ENCODE measurements at regions not wholly inside any gene's neighbourhood (a gene's known extent, or its start where the extent isn't known, plus 50 kb on each side); places are given as distances from the start of the nearest gene placed in this dataset.

- Histone ChIP-seq H3K4me3 (ENCODE audit: low read length in 2 of 2) (no peak overlapping the region), H3K27me3 (ENCODE audit: control insufficient read depth in 1 of 2, insufficient read depth in 2 of 2, low read length in 1 of 2) (no peaks in the 10 kb centered on the region), H3K36me3 (ENCODE audit: control insufficient read depth in 1 of 2, insufficient read depth in 2 of 2, low read length in 1 of 2) (no peaks in the 10 kb centered on the region), H3K4me1 (ENCODE audit: control insufficient read depth in 1 of 2, insufficient read depth in 2 of 2, low read length in 2 of 2) (no peaks in the 10 kb centered on the region), H3K27ac (ENCODE audit: low read depth in 1 of 2, low read length in 2 of 2) (no peak overlapping the region), H3K9me3 (ENCODE audit: control insufficient read depth, low read length) (no peaks in the 10 kb centered on the region)
- ATAC-seq (ENCODE audit: low FRiP score) (no peak), DNase-seq (no peak)
- 81 to 86% methylated on average over 8 of the region's 8 CpGs for WGBS, 2 donors
- intact Hi-C loops (cut with DNase I) = no loop called here
Measured at GRCh38 chr10:117673230-117674010, 130.9 kb downstream of the EMX2 start.

DNA sequence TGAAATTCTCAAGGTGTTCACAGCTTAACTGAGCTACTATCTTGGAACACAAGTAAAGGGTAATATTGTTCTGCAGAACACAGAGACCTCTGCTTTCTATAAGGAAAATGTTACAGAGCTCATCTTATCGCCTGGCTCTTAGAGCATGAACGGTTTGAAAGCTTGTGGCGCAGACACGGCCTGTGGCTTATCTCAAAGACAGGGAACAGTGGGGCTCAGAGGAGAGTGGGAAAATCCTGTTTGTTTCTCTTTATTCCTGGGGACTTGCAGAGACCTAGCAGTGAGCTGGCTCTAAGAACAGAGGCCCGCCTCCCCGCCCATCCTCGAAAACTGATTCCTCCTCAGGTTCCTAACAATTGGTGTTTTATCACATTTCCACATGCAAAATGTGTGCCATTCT lies 131.7 kb downstream of the EMX2 start:
- Histone ChIP-seq H3K36me3 (ENCODE audit: control insufficient read depth in 1 of 2, insufficient read depth in 2 of 2, low read length in 1 of 2) (no peaks in the 10 kb centered on the region), H3K27me3 (ENCODE audit: control insufficient read depth in 1 of 2, insufficient read depth in 2 of 2, low read length in 1 of 2) (no peaks in the 10 kb centered on the region), H3K4me1 (ENCODE audit: control insufficient read depth in 1 of 2, insufficient read depth in 2 of 2, low read length in 2 of 2) (no peaks in the 10 kb centered on the region), H3K27ac (ENCODE audit: low read depth in 1 of 2, low read length in 2 of 2) (no peak overlapping the region), H3K4me3 (ENCODE audit: low read length in 2 of 2) (no peak overlapping the region), H3K9me3 (ENCODE audit: control insufficient read depth, low read length) (no peaks in the 10 kb centered on the region)
- intact Hi-C loops (cut with DNase I) = no loop called here
- 94 to 97% methylated on average over 7 of the region's 7 CpGs for WGBS, 2 donors
- DNase-seq = no peak
- ATAC-seq (ENCODE audit: low FRiP score) = no peak

- Histone ChIP-seq H3K9me3 (ENCODE audit: control insufficient read depth, low read length) (no peaks in the 10 kb centered on the region), H3K27me3 (ENCODE audit: control insufficient read depth in 1 of 2, insufficient read depth in 2 of 2, low read length in 1 of 2) (no peaks in the 10 kb centered on the region), H3K36me3 (ENCODE audit: control insufficient read depth in 1 of 2, insufficient read depth in 2 of 2, low read length in 1 of 2) (no peaks in the 10 kb centered on the region), H3K4me1 (ENCODE audit: control insufficient read depth in 1 of 2, insufficient read depth in 2 of 2, low read length in 2 of 2) (no peaks in the 10 kb centered on the region), H3K27ac (ENCODE audit: low read depth in 1 of 2, low read length in 2 of 2) (no peak overlapping the region), H3K4me3 (ENCODE audit: low read length in 2 of 2) (no peak overlapping the region)
- WGBS, 2 donors = 79 to 84% methylated on average over 6 of the region's 6 CpGs
- DNase-seq (no peak), ATAC-seq (ENCODE audit: low FRiP score) (no peak)
- intact Hi-C loops (cut with DNase I) = no loop called here
Measured at GRCh38 chr10:117674646-117675045, 132.1 kb downstream of the EMX2 start.

- intact Hi-C loops (cut with DNase I) = no loop called here
- WGBS, 2 donors = 70 to 72% methylated on average over 15 of the region's 15 CpGs
- DNase-seq (no peak), ATAC-seq (ENCODE audit: low FRiP score) (no peak)
- Histone ChIP-seq H3K4me3 (ENCODE audit: low read length in 2 of 2) (no peak overlapping the region), H3K27me3 (ENCODE audit: control insufficient read depth in 1 of 2, insufficient read depth in 2 of 2, low read length in 1 of 2) (no peaks in the 10 kb centered on the region), H3K9me3 (ENCODE audit: control insufficient read depth, low read length) (no peaks in the 10 kb centered on the region), H3K36me3 (ENCODE audit: control insufficient read depth in 1 of 2, insufficient read depth in 2 of 2, low read length in 1 of 2) (no peaks in the 10 kb centered on the region), H3K4me1 (ENCODE audit: control insufficient read depth in 1 of 2, insufficient read depth in 2 of 2, low read length in 2 of 2) (no peaks in the 10 kb centered on the region), H3K27ac (ENCODE audit: low read depth in 1 of 2, low read length in 2 of 2) (no peak overlapping the region)
Measured at GRCh38 chr10:117675514-117676055, 133.0 kb downstream of the EMX2 start.

DNA sequence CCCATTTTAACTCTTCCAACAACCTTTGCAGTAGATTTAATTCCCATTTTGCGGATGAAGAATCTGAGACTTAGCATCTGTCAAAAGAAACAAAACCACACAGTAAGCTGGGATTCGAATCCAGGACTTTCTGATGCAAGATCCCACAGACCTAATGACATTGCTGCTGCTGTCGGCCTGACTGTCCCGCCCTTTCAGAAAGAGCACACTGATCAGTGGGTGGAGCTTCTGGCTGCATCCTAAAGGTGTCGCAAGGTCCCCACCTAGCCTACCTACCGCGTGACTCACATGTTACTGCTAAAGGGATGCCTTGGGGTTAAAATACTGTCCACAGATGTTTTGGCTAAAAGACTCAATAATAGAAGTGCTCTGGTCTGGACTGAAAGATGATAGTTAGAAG lies 134.7 kb downstream of the EMX2 start:
- no peak overlapping the region for H3K4me3 ChIP-seq (ENCODE audit: low read length in 2 of 2)
- no peaks in the 10 kb centered on the region for H3K36me3 ChIP-seq (ENCODE audit: control insufficient read depth in 1 of 2, insufficient read depth in 2 of 2, low read length in 1 of 2)
- ATAC-seq (ENCODE audit: low FRiP score) = no peak
- no peaks in the 10 kb centered on the region for H3K9me3 ChIP-seq (ENCODE audit: control insufficient read depth, low read length)
- no peak for DNase-seq
- no peaks in the 10 kb centered on the region for H3K27me3 ChIP-seq (ENCODE audit: control insufficient read depth in 1 of 2, insufficient read depth in 2 of 2, low read length in 1 of 2)
- 67 to 71% methylated on average over 7 of the region's 7 CpGs for WGBS, 2 donors
- intact Hi-C loops (cut with DNase I) = no loop called here
- no peaks in the 10 kb centered on the region for H3K4me1 ChIP-seq (ENCODE audit: control insufficient read depth in 1 of 2, insufficient read depth in 2 of 2, low read length in 2 of 2)
- no peak overlapping the region for H3K27ac ChIP-seq (ENCODE audit: low read depth in 1 of 2, low read length in 2 of 2)

DNA sequence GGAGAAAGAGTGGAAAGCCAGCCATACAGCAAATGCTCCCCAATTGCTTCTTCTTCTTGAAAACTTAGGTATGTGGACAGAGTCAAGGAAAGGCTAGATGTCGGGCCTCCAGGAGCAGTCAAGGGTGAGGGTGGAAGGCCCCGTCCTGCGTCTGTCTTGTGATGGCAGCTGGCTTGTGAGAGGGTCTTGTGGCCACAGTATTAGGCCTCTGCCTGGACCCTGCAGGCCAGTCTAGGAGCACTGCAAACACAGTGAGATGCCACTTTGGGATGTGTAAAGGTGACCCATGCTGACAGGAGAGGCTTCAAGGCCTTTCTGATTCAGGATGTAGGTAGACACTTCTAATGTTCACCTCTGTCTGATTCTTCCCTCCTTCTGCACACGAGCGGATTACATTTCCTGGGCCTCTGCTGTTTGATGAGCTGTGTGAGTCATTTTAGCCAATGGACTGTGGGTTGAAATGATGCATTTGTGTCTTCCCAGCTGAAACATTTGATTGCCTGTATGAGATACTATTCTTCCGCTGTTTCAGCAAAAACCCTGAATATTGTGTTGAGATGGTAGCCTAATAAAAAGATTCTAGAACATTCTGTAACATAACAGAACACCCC lies 135.4 kb downstream of the EMX2 start:
- DNase-seq (no peak), ATAC-seq (ENCODE audit: low FRiP score) (no peak)
- no peaks in the 10 kb centered on the region for H3K27me3 ChIP-seq (ENCODE audit: control insufficient read depth in 1 of 2, insufficient read depth in 2 of 2, low read length in 1 of 2)
- 88 to 89% methylated on average over 6 of the region's 6 CpGs for WGBS, 2 donors
- H3K36me3 ChIP-seq (ENCODE audit: control insufficient read depth in 1 of 2, insufficient read depth in 2 of 2, low read length in 1 of 2) = no peaks in the 10 kb centered on the region
- H3K4me1 ChIP-seq (ENCODE audit: control insufficient read depth in 1 of 2, insufficient read depth in 2 of 2, low read length in 2 of 2) = no peaks in the 10 kb centered on the region
- intact Hi-C loops (cut with DNase I) = no loop called here
- H3K4me3 ChIP-seq (ENCODE audit: low read length in 2 of 2) = no peak overlapping the region
- H3K27ac ChIP-seq (ENCODE audit: low read depth in 1 of 2, low read length in 2 of 2) = no peak overlapping the region
- H3K9me3 ChIP-seq (ENCODE audit: control insufficient read depth, low read length) = no peaks in the 10 kb centered on the region

GRCh38 chr10:117680601-117681000 lies 138.1 kb downstream of the EMX2 start:
- no peaks in the 10 kb centered on the region for H3K4me1 ChIP-seq (ENCODE audit: control insufficient read depth in 1 of 2, insufficient read depth in 2 of 2, low read length in 2 of 2)
- no peaks in the 10 kb centered on the region for H3K9me3 ChIP-seq (ENCODE audit: control insufficient read depth, low read length)
- no peak overlapping the region for H3K4me3 ChIP-seq (ENCODE audit: low read length in 2 of 2)
- whole genome bisulfite sequencing, 2 donors = 85 to 87% methylated on average over 2 of the region's 2 CpGs
- intact Hi-C loops (cut with DNase I) = no loop called here
- H3K27me3 ChIP-seq (ENCODE audit: control insufficient read depth in 1 of 2, insufficient read depth in 2 of 2, low read length in 1 of 2) = no peaks in the 10 kb centered on the region
- DNase-seq (no peak), ATAC-seq (ENCODE audit: low FRiP score) (no peak)
- no peak overlapping the region for H3K27ac ChIP-seq (ENCODE audit: low read depth in 1 of 2, low read length in 2 of 2)
- H3K36me3 ChIP-seq (ENCODE audit: control insufficient read depth in 1 of 2, insufficient read depth in 2 of 2, low read length in 1 of 2) = no peaks in the 10 kb centered on the region

GRCh38 chr10:117681104-117681503 lies 138.6 kb downstream of the EMX2 start:
- ATAC-seq (ENCODE audit: low FRiP score) (no peak), DNase-seq (no peak)
- H3K4me1 ChIP-seq (ENCODE audit: control insufficient read depth in 1 of 2, insufficient read depth in 2 of 2, low read length in 2 of 2) = no peaks in the 10 kb centered on the region
- no peaks in the 10 kb centered on the region for H3K9me3 ChIP-seq (ENCODE audit: control insufficient read depth, low read length)
- 90 to 97% methylated on average over 3 of the region's 3 CpGs for WGBS, 2 donors
- H3K27ac ChIP-seq (ENCODE audit: low read depth in 1 of 2, low read length in 2 of 2) = no peak overlapping the region
- H3K4me3 ChIP-seq (ENCODE audit: low read length in 2 of 2) = no peak overlapping the region
- no peaks in the 10 kb centered on the region for H3K27me3 ChIP-seq (ENCODE audit: control insufficient read depth in 1 of 2, insufficient read depth in 2 of 2, low read length in 1 of 2)
- H3K36me3 ChIP-seq (ENCODE audit: control insufficient read depth in 1 of 2, insufficient read depth in 2 of 2, low read length in 1 of 2) = no peaks in the 10 kb centered on the region
- intact Hi-C loops (cut with DNase I) = no loop called here

GRCh38 chr10:117684046-117684610 lies 141.6 kb downstream of the EMX2 start:
- DNase-seq = no peak

More at GRCh38 chr10:117684046-117684610, 141.6 kb downstream of the EMX2 start:
- H3K4me1 ChIP-seq (ENCODE audit: control insufficient read depth in 1 of 2, insufficient read depth in 2 of 2, low read length in 2 of 2) = no peaks in the 10 kb centered on the region
- intact Hi-C loops (cut with DNase I) = no loop called here
- H3K27me3 ChIP-seq (ENCODE audit: control insufficient read depth in 1 of 2, insufficient read depth in 2 of 2, low read length in 1 of 2) = no peaks in the 10 kb centered on the region
- no peaks in the 10 kb centered on the region for H3K9me3 ChIP-seq (ENCODE audit: control insufficient read depth, low read length)
- no peak overlapping the region for H3K27ac ChIP-seq (ENCODE audit: low read depth in 1 of 2, low read length in 2 of 2)
- WGBS, 2 donors = 85 to 86% methylated on average over 24 of the region's 24 CpGs
- no peak for ATAC-seq (ENCODE audit: low FRiP score)
- H3K36me3 ChIP-seq (ENCODE audit: control insufficient read depth in 1 of 2, insufficient read depth in 2 of 2, low read length in 1 of 2) = no peaks in the 10 kb centered on the region
- H3K4me3 ChIP-seq (ENCODE audit: low read length in 2 of 2) = no peak overlapping the region
